KMS-11 (cell line): ENCODE measurements at regions not wholly inside any gene's neighbourhood (a gene's known extent, or its start where the extent isn't known, plus 50 kb on each side); places are given as distances from the start of the nearest gene placed in this dataset.

Experiments
- H2AFZ ChIP-seq: fragments of 200-600 bp; sonication (generic); 2 replicates; pipeline ENCODE4 v1.6.1; 2016; ENCODE audit warnings: antibody characterized with exemption, mixed run types, low read depth
- H3K27ac ChIP-seq: fragments of 200-600 bp; sonication (generic); 2 replicates; pipeline ENCODE4 v1.6.1; 2016; ENCODE audit warnings: mild to moderate bottlenecking, mixed run types
- H3K27me3 ChIP-seq: fragments of 200-600 bp; sonication (generic); 2 replicates; pipeline ENCODE4 v1.6.1; 2017; ENCODE audit warnings: mild to moderate bottlenecking, low read depth, mixed run types, moderate library complexity; ENCODE audit not compliant: insufficient read depth
- H3K36me3 ChIP-seq: fragments of 200-600 bp; sonication (generic); 2 replicates; pipeline ENCODE4 v1.6.1; 2017; ENCODE audit warnings: mild to moderate bottlenecking, mixed run types; ENCODE audit not compliant: insufficient read depth
- H3K4me1 ChIP-seq: fragments of 200-600 bp; sonication (generic); 2 replicates; pipeline ENCODE4 v1.6.1; 2016; ENCODE audit warnings: mild to moderate bottlenecking, low read depth, mixed run types; ENCODE audit not compliant: poor library complexity, severe bottlenecking
- H3K4me2 ChIP-seq: fragments of 200-600 bp; sonication (generic); 2 replicates; pipeline ENCODE4 v1.7.0; 2016; ENCODE audit warnings: mild to moderate bottlenecking, mixed run types
- H3K4me3 ChIP-seq: fragments of 200-600 bp; sonication (generic); IDR thresholded peaks from 2 replicates; pipeline ENCODE4 v1.6.1; 2017; ENCODE audit warnings: low read depth, low read length, mixed read lengths; ENCODE audit not compliant: insufficient read depth
- H3K79me2 ChIP-seq: fragments of 200-600 bp; sonication (generic); 2 replicates; pipeline ENCODE4 v1.6.1; 2016; ENCODE audit warnings: low read depth, mixed run types; ENCODE audit not compliant: insufficient read depth
- H3K9ac ChIP-seq: fragments of 200-600 bp; sonication (generic); 2 replicates; pipeline ENCODE4 v1.6.1; 2016; ENCODE audit warnings: mild to moderate bottlenecking, mixed run types
- H4K20me1 ChIP-seq: fragments of 200-600 bp; sonication (generic); 2 replicates; pipeline ENCODE4 v1.6.1; 2016; ENCODE audit warnings: mild to moderate bottlenecking, mixed run types; ENCODE audit not compliant: insufficient read depth
- TF ChIP-seq, protein P1 (sequence below): fragments of 200-600 bp; sonication (generic); conservative IDR thresholded peaks from 2 replicates; pipeline ENCODE4 v1.6.1; 2017; ENCODE audit warnings: low read depth, mild to moderate bottlenecking, antibody characterized with exemption, low read length, moderate library complexity, mixed read lengths

DNA sequence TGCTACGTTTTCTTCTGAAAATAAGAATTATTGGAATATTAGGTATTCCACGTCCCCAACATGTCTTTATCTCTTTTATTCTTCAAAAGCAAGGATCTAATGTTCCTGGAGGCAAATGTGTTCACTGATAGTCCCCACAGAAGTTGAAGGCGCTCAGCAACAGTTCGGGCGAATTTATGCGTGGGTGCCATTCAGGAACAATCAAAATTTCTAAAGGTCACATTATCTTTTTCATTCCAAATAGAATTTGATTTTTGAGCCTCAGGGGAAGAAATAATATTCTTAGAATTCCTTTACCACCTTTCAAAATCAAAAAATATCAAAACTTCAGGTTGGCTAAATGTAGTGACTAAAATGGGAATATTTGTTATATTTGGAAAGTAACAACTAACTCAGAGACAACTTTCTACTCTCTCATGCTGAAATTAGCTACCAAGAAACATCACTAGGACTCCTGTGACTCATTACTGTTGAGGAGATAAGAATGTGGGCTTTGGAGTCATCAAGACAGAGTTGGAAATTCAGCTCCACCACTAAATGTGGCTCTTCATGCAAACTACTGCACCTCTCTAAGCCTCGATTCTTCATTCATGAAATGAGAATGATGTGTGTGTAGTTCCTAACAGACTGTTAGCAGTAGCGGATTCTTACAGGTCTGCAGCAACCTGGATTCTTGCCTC is 72.3 kb upstream of the KIT start:
- no peak overlapping the region for H3K4me3 ChIP-seq
- H3K4me1 ChIP-seq: no peaks in the 10 kb centered on the region
- H2AFZ ChIP-seq: no peak overlapping the region
- H3K27me3 ChIP-seq: no peaks in the 10 kb centered on the region
- H3K4me2 ChIP-seq: no peak overlapping the region
- no peaks in the 10 kb centered on the region for H3K79me2 ChIP-seq
- H3K36me3 ChIP-seq: no peaks in the 10 kb centered on the region
- no peak overlapping the region for H3K27ac ChIP-seq
- TF ChIP-seq, protein P1, sequence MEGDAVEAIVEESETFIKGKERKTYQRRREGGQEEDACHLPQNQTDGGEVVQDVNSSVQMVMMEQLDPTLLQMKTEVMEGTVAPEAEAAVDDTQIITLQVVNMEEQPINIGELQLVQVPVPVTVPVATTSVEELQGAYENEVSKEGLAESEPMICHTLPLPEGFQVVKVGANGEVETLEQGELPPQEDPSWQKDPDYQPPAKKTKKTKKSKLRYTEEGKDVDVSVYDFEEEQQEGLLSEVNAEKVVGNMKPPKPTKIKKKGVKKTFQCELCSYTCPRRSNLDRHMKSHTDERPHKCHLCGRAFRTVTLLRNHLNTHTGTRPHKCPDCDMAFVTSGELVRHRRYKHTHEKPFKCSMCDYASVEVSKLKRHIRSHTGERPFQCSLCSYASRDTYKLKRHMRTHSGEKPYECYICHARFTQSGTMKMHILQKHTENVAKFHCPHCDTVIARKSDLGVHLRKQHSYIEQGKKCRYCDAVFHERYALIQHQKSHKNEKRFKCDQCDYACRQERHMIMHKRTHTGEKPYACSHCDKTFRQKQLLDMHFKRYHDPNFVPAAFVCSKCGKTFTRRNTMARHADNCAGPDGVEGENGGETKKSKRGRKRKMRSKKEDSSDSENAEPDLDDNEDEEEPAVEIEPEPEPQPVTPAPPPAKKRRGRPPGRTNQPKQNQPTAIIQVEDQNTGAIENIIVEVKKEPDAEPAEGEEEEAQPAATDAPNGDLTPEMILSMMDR: no peak
- H4K20me1 ChIP-seq: no peaks in the 10 kb centered on the region
- H3K9ac ChIP-seq: no peak overlapping the region

DNA sequence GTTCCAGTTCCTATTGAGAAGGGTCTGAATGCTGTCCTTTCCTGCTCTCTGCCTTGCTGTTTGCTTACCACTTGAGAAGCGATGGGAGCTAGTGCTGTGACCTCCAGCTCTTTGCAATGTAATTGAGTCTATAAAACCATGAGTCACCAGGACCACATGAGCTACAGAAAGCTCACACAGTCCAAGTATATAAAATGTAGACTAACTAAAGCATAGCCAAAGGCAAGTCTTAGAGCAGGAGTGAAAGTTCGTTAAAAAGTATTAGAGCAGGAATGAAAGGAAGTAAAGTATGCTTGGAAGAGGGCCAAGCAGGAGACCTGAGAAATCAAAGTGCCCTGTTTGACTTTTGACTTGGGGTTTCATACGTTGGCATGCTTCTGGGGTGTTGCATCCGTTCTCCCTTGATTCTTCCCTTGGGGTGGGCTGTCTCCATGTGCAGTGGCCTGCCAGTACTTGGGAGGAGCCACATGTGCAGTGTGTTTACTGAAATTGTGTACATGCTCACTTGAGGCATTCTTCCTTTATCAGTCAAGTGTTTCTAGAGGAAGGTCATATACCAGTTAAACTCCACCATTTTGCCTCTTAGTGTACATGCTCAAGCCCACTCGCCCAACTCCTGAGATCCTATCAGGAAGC is 71.3 kb upstream of the KIT start:
- no peak overlapping the region for H3K4me2 ChIP-seq
- no peaks in the 10 kb centered on the region for H4K20me1 ChIP-seq

DNA sequence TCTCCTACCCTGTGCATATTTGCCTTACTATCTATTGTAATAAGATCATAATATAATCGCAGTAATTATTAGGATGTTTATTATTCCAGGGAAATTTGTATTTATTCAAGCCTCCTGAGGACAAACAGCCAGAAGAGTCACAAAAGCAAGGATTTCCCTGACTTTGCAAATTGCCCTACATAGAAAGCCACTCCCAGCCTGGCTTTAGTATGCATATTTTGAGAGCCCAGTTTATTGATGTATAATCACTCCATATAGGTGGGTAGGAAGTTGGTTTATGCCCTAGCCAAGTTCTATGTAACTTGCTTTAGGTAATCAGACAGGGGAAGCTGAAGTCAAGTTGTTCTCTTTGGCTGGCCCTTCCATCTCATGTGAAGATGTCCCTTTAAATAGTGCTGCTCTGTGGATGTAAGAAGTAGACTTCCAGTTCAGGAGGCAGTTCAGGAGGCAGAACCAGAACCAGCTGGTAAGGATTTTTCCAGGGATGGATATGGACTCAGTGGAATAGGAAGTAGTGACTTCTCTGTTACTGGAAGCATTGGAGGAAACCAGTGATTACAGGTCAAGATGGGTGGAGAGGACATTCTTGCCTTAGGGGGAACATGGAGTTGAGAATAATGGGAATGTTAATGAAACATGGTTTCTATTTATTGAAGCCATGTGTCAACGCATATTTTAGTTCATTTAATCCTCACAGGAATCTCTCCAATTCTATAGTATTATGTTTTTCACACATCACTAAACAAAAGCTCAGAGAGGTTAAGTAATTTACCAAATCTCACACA is 70.5 kb upstream of the KIT start:
- Histone ChIP-seq H3K9ac (no peak overlapping the region), H3K79me2 (no peaks in the 10 kb centered on the region), H3K4me1 (no peaks in the 10 kb centered on the region), H3K36me3 (no peaks in the 10 kb centered on the region), H3K27ac (no peak overlapping the region), H3K4me3 (no peak overlapping the region), H3K27me3 (no peaks in the 10 kb centered on the region), H2AFZ (no peak overlapping the region), H4K20me1 (no peaks in the 10 kb centered on the region), H3K4me2 (no peak overlapping the region)
- TF ChIP-seq, protein P1: no peak

More for the DNA sequence above, 71.3 kb upstream of the KIT start:
- Histone ChIP-seq H2AFZ (no peak overlapping the region), H3K9ac (no peak overlapping the region), H3K4me1 (no peaks in the 10 kb centered on the region), H3K4me3 (no peak overlapping the region), H3K27ac (no peak overlapping the region), H3K36me3 (no peaks in the 10 kb centered on the region), H3K79me2 (no peaks in the 10 kb centered on the region), H3K27me3 (no peaks in the 10 kb centered on the region)
- TF ChIP-seq, protein P1: no peak

DNA sequence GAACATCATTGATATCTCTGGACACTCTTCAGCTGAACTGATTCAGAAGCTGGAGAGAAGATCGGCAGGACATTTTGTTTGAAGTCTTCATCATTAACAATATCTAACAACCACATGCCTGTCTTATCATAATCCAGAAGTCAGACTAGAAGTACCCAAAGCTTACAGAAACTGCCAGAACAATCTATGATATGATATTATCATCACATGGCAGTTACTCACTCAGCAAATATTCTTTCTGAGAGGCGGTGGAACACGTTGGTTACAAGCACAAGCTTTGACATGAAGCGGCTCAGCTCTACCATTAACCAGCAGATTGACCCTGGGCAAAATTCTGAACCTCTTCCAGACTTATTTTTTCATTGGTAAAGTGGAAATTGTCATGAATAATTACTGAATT is 69.4 kb upstream of the KIT start:
- H3K79me2 ChIP-seq: no peaks in the 10 kb centered on the region
- H2AFZ ChIP-seq: no peak overlapping the region
- H3K27me3 ChIP-seq: no peaks in the 10 kb centered on the region
- H3K4me3 ChIP-seq: no peak overlapping the region
- H3K36me3 ChIP-seq: no peaks in the 10 kb centered on the region
- TF ChIP-seq, protein P1: no peak
- H3K27ac ChIP-seq: no peak overlapping the region
- no peaks in the 10 kb centered on the region for H4K20me1 ChIP-seq
- no peak overlapping the region for H3K9ac ChIP-seq
- H3K4me1 ChIP-seq: no peaks in the 10 kb centered on the region
- H3K4me2 ChIP-seq: no peak overlapping the region
